H9 (cell line): ENCODE measurements at regions not wholly inside any gene's neighbourhood (a gene's known extent, or its start where the extent isn't known, plus 50 kb on each side); places are given as distances from the start of the nearest gene placed in this dataset.

Experiments
- DNase-seq: peaks from one replicate; pipeline ENCODE4 v3.0.0-alpha.2; 2017
- H2AFZ ChIP-seq: one replicate; pipeline ENCODE4 v1.6.1; 2013; ENCODE audit warnings: mild to moderate bottlenecking, low read length, control low read depth, moderate library complexity
- H2AK5ac ChIP-seq: 2 replicates; pipeline ENCODE4 v1.6.1; 2013; ENCODE audit warnings: low read length, control low read depth, mixed read lengths; ENCODE audit not compliant: insufficient read length
- H2BK120ac ChIP-seq: one replicate; pipeline ENCODE4 v1.6.1; 2013; ENCODE audit warnings: low read depth, mild to moderate bottlenecking, low read length, control low read depth, inconsistent platforms; ENCODE audit not compliant: poor library complexity, severe bottlenecking
- H2BK12ac ChIP-seq: 2 replicates; pipeline ENCODE4 v1.6.1; 2013; ENCODE audit warnings: low read length, control low read depth, mixed read lengths, low read depth; ENCODE audit not compliant: insufficient read length
- H2BK15ac ChIP-seq: 2 replicates; pipeline ENCODE4 v1.6.1; 2013; ENCODE audit warnings: low read depth, low read length, control low read depth
- H2BK20ac ChIP-seq: one replicate; pipeline ENCODE4 v1.6.1; 2013; ENCODE audit warnings: low read depth, mild to moderate bottlenecking, low read length, control low read depth, inconsistent platforms; ENCODE audit not compliant: poor library complexity, severe bottlenecking
- H2BK5ac ChIP-seq: 2 replicates; pipeline ENCODE4 v1.6.1; 2013; ENCODE audit warnings: low read length, control low read depth, mixed read lengths; ENCODE audit not compliant: insufficient read length
- H3K14ac ChIP-seq: 2 replicates; pipeline ENCODE4 v1.6.1; 2013; ENCODE audit warnings: low read length, control low read depth; ENCODE audit not compliant: insufficient read depth
- H3K18ac ChIP-seq: 2 replicates; pipeline ENCODE4 v1.6.1; 2013; ENCODE audit warnings: low read depth, mild to moderate bottlenecking, mixed read lengths, low read length, control low read depth; ENCODE audit not compliant: insufficient read length
- H3K23ac ChIP-seq: 2 replicates; pipeline ENCODE4 v1.6.1; 2013; ENCODE audit warnings: low read length, control low read depth, mixed read lengths, low read depth; ENCODE audit not compliant: insufficient read length
- H3K23me2 ChIP-seq: 2 replicates; pipeline ENCODE4 v1.6.1; 2013; ENCODE audit warnings: low read depth, mild to moderate bottlenecking, mixed read lengths, low read length, control low read depth; ENCODE audit not compliant: insufficient read length, poor library complexity, severe bottlenecking
- H3K27ac ChIP-seq: 2 replicates; pipeline ENCODE4 v1.5.1; 2013; ENCODE audit warnings: low read length, control low read depth, mixed read lengths, low read depth; ENCODE audit not compliant: insufficient read length
- H3K27me3 ChIP-seq: 2 replicates; pipeline ENCODE4 v1.6.1; 2013; ENCODE audit warnings: low read length, control low read depth, inconsistent platforms; ENCODE audit not compliant: insufficient read depth
- H3K4ac ChIP-seq: 2 replicates; pipeline ENCODE4 v1.6.1; 2013; ENCODE audit warnings: low read depth, mild to moderate bottlenecking, control low read depth, inconsistent platforms, low read length, moderate library complexity
- H3K4me1 ChIP-seq: 2 replicates; pipeline ENCODE4 v1.6.1; 2013; ENCODE audit warnings: low read length, control low read depth, inconsistent platforms; ENCODE audit not compliant: insufficient read depth
- H3K4me2 ChIP-seq: 2 replicates; pipeline ENCODE4 v1.6.1; 2013; ENCODE audit warnings: low read length, control low read depth, mixed read lengths; ENCODE audit not compliant: insufficient read length, insufficient read depth
- H3K56ac ChIP-seq: 2 replicates; pipeline ENCODE4 v1.6.1; 2013; ENCODE audit warnings: low read depth, mild to moderate bottlenecking, mixed read lengths, low read length, control low read depth; ENCODE audit not compliant: insufficient read length
- H3K79me1 ChIP-seq: 2 replicates; pipeline ENCODE4 v1.6.1; 2013; ENCODE audit warnings: low read depth, mild to moderate bottlenecking, moderate library complexity, low read length, control low read depth, inconsistent platforms; ENCODE audit not compliant: insufficient read depth, poor library complexity, severe bottlenecking
- H3K79me2 ChIP-seq: 2 replicates; pipeline ENCODE4 v1.6.1; 2013; ENCODE audit warnings: low read length, control low read depth, inconsistent platforms; ENCODE audit not compliant: insufficient read depth
- H3K9ac ChIP-seq: 2 replicates; pipeline ENCODE4 v1.6.1; 2013; ENCODE audit warnings: low read length, control low read depth, mixed read lengths; ENCODE audit not compliant: insufficient read length; ENCODE audit errors: extremely low read depth
- H3K9me3 ChIP-seq: one replicate; pipeline ENCODE4 v1.6.1; 2013; ENCODE audit warnings: low read depth, low read length, inconsistent platforms; ENCODE audit not compliant: control insufficient read depth
- H3T11ph ChIP-seq: one replicate; pipeline ENCODE4 v1.6.1; 2013; ENCODE audit warnings: mild to moderate bottlenecking, low read length, control low read depth, inconsistent platforms
- H4K20me1 ChIP-seq: one replicate; pipeline ENCODE4 v1.6.1; 2013; ENCODE audit not compliant: control insufficient read depth, insufficient read length, insufficient read depth
- H4K5ac ChIP-seq: 2 replicates; pipeline ENCODE4 v1.6.1; 2013; ENCODE audit warnings: low read depth, mild to moderate bottlenecking, mixed read lengths, low read length, control low read depth; ENCODE audit not compliant: insufficient read length
- H4K8ac ChIP-seq: replicated peaks from 2 replicates; pipeline ENCODE4 v1.6.1; 2013; ENCODE audit warnings: low read length, control low read depth, mixed read lengths, low read depth; ENCODE audit not compliant: insufficient read length
- H4K91ac ChIP-seq: 2 replicates; pipeline ENCODE4 v1.6.1; 2013; ENCODE audit warnings: low read depth, mild to moderate bottlenecking, moderate library complexity, mixed read lengths, low read length, control low read depth; ENCODE audit not compliant: insufficient read length
- H3K27ac Mint-ChIP-seq, 3 experiments: 2 replicates in 2 of 3; 3 replicates in 1 of 3; pipeline ENCODE4 v1.8.0; 2020 to 2021; ENCODE audit warnings: mixed read lengths in 3 of 3, mild to moderate bottlenecking in 1 of 3, moderate library complexity in 1 of 3
- H3K27me3 Mint-ChIP-seq: 2 replicates; pipeline ENCODE4 v1.8.0; 2021; ENCODE audit warnings: low read depth, mild to moderate bottlenecking, moderate library complexity, mixed read lengths
- H3K36me3 Mint-ChIP-seq, 3 experiments: 2 replicates in 2 of 3; 3 replicates in 1 of 3; pipeline ENCODE4 v1.8.0; 2020 to 2021; ENCODE audit warnings: low read depth in 3 of 3, mixed read lengths in 3 of 3; ENCODE audit not compliant: insufficient read depth in 1 of 3
- H3K4me1 Mint-ChIP-seq, 2 experiments: 2 replicates each; pipeline ENCODE4 v1.8.0; 2020; ENCODE audit warnings: mixed read lengths in 2 of 2
- H3K4me3 Mint-ChIP-seq, 2 experiments: 2 replicates in 1 of 2; 3 replicates in 1 of 2; pipeline ENCODE4 v1.8.0; 2020 to 2021; ENCODE audit warnings: mild to moderate bottlenecking in 2 of 2, mixed read lengths in 2 of 2, moderate library complexity in 1 of 2
- H3K9me3 Mint-ChIP-seq, 2 experiments: 2 replicates in 1 of 2; 3 replicates in 1 of 2; pipeline ENCODE4 v1.8.0; 2020; ENCODE audit warnings: mild to moderate bottlenecking in 2 of 2, mixed read lengths in 2 of 2, moderate library complexity in 1 of 2
- CTCF ChIP-seq: fragments of 200-600 bp; sonication (generic); conservative IDR thresholded peaks from 3 replicates; pipeline ENCODE4 v1.8.0; 2021; ENCODE audit warnings: antibody characterized with exemption, mild to moderate bottlenecking
- WGBS: extraction: QIAGEN DNeasy Blood & Tissue Kit; methylation state at CpG from one replicate; pipeline ENCODE4 v1.1.7; 2013; ENCODE audit warnings: missing lambda C conversion rate, low lambda C conversion rate, mixed read lengths; ENCODE audit not compliant: insufficient read length; ENCODE audit errors: extremely low coverage; 5-methylcytosine and 5-hydroxymethylcytosine counted together

GRCh38 chr10:110446277-110446676 is 51.4 kb upstream of the DUSP5 start:
- Histone ChIP-seq H3K79me1 (no peaks in the 10 kb centered on the region), H3K4me1 (no peaks in the 10 kb centered on the region), H3K14ac (no peak overlapping the region), H3K4ac (no peak overlapping the region), H3K9me3 (no peaks in the 10 kb centered on the region), H2AK5ac (no peak overlapping the region), H3K9ac (no peak overlapping the region), H3K79me2 (no peaks in the 10 kb centered on the region), H3K27me3 (no peaks in the 10 kb centered on the region), H4K5ac (no peak overlapping the region), H2BK12ac (no peak overlapping the region), H2BK120ac (no peak overlapping the region), H2AFZ (no peak overlapping the region), H4K91ac (no peak overlapping the region), H2BK5ac (no peak overlapping the region), H3K23ac (no peak overlapping the region), H3K4me2 (no peak overlapping the region), H2BK15ac (no peak overlapping the region), H4K20me1 (no peaks in the 10 kb centered on the region), H3K23me2 (no peaks in the 10 kb centered on the region), H4K8ac (no peak overlapping the region), H3K56ac (no peak overlapping the region), H3K18ac (no peak overlapping the region), H2BK20ac (no peak overlapping the region), H3T11ph (no peak overlapping the region), H3K27ac (no peak overlapping the region)
- no peak overlapping the region for H3K4me3 Mint-ChIP-seq
- TF ChIP-seq CTCF: no peak
- no peak overlapping the region; a peak in 1 of 7 replicates for H3K27ac Mint-ChIP-seq
- H3K9me3 Mint-ChIP-seq: no peaks in the 10 kb centered on the region; a peak in 1 of 5 replicates
- no CpG with 5 or more reads among the region's 1 CpG for WGBS
- no peaks in the 10 kb centered on the region for H3K36me3 Mint-ChIP-seq
- H3K27me3 Mint-ChIP-seq: no peaks in the 10 kb centered on the region; the same call in 1 of the 2 replicates
- DNase-seq: no peak
- H3K4me1 Mint-ChIP-seq: peaks cover 13 to 19% of the 10 kb centered on the region in 2 experiments
